ENCODE measurements at regions not wholly inside any gene's neighbourhood (a gene's known extent, or its start where the extent isn't known, plus 50 kb on each side); places are given as distances from the start of the nearest gene placed in this dataset.

DNA sequence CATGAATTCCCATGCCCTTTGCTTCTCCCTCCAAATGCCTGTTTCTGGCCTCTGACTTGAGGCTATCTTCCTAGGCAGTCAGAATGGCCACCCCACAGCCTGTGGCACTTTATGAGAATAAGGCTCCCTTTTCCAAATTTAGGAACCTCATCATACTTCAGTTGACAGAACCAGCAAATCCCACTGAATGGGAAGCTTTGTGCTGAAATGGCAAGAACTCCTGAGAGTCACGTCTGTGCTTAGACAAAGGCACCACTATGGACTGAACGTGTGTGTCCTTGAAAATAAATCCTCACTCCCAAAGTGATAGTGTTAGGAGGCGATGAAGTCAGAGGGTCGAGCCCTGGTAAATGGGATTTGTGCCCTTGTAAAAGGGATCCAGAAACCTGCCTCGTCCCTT, 559.9 kb upstream of the SOX11 start:
- Histone ChIP-seq H3K4me3 (no peak overlapping the region), H3K4me1 (no peaks in the 10 kb centered on the region), H3K27ac (no peak overlapping the region), H3K9me3 (no peaks in the 10 kb centered on the region), H3K36me3 (no peaks in the 10 kb centered on the region), H3K27me3 (peaks cover 0 to 1% (median 0%) of the 10 kb centered on the region in 4 donors)
- FAIRE-seq (no peak), ATAC-seq (no peak), DNase-seq (no peak)
- intact Hi-C loops (cut with DNase I) = no loop called here
- no peak for TF ChIP-seq CTCF (IDR thresholded peaks at IDR 0.05)
- 36 to 42% methylated on average over 5 of the region's 5 CpGs for WGBS, 2 donors

GRCh38 chr2:5140347-5140746, 551.8 kb upstream of the SOX11 start:
- WGBS, 2 donors = 32 to 42% methylated on average over 2 of the region's 2 CpGs
- FAIRE-seq (no peak), ATAC-seq (no peak), DNase-seq (no peak)
- no peak overlapping the region for H3K27ac ChIP-seq
- intact Hi-C loops (cut with DNase I) = no loop called here
- H3K9me3 ChIP-seq = no peaks in the 10 kb centered on the region
- peaks cover 0 to 3% (median 0%) of the 10 kb centered on the region in 4 donors for H3K27me3 ChIP-seq
- H3K4me3 ChIP-seq = no peak overlapping the region
- no peak for TF ChIP-seq CTCF (IDR thresholded peaks at IDR 0.05)
- no peaks in the 10 kb centered on the region for H3K36me3 ChIP-seq
- no peaks in the 10 kb centered on the region for H3K4me1 ChIP-seq

DNA sequence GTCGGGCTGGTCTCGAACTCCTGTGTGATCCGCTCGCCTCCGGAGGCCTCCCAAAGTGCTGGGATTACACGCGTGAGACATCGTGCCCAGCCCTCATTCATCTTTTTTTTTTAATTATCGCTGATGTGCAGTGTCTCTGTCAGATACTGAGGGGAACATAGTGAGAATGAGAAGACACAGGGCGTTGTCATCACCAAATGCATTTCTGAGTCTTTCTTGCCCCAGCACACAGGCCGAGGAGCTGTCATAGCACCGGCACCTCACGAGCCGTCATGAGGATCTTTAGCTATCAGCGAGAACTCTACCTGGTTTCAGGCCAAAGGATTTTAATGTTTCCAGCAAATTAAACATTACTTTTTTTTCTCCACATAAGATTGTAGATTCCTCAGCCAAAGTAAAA, 548.0 kb upstream of the SOX11 start:
- no peaks in the 10 kb centered on the region for H3K9me3 ChIP-seq

DNA sequence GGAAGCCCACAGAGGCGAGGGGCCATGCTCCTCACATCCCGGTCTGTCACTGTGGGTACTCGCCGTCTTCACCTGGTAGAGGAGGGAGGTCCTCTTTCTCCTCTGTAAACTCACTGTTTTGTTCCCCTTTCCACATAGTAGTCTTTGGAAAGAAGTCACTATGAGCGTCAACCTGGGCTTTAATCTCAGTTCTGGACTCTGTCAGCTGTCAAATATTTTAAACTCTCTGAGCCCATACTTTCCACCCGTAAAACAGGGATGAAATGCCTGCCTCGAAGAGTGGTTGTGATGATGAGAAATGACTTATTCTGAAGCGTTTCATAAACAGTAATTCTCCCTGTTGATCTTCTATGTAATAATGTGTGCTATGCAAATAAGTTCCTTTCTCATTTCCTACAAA, 547.1 kb upstream of the SOX11 start:
- DNase-seq (no peak), ATAC-seq (no peak), FAIRE-seq (no peak)
- H3K27ac ChIP-seq = no peak overlapping the region
- no peaks in the 10 kb centered on the region for H3K36me3 ChIP-seq
- H3K9me3 ChIP-seq = no peaks in the 10 kb centered on the region
- H3K4me3 ChIP-seq = no peak overlapping the region
- H3K27me3 ChIP-seq = no peaks in the 10 kb centered on the region
- no peak for TF ChIP-seq CTCF (IDR thresholded peaks at IDR 0.05)
- no peaks in the 10 kb centered on the region for H3K4me1 ChIP-seq
- intact Hi-C loops (cut with DNase I) = no loop called here
- WGBS, 2 donors = 53 to 64% methylated on average over 8 of the region's 8 CpGs

More for the DNA sequence above, 548.0 kb upstream of the SOX11 start:
- no peak overlapping the region for H3K4me3 ChIP-seq
- no peaks in the 10 kb centered on the region for H3K4me1 ChIP-seq
- TF ChIP-seq CTCF (IDR thresholded peaks at IDR 0.05) = no peak
- 83 to 89% methylated on average over 15 of the region's 15 CpGs for WGBS, 2 donors
- FAIRE-seq (no peak), DNase-seq (no peak), ATAC-seq (no peak)
- H3K36me3 ChIP-seq = no peaks in the 10 kb centered on the region
- H3K27ac ChIP-seq = no peak overlapping the region
- intact Hi-C loops (cut with DNase I) = no loop called here
- no peaks in the 10 kb centered on the region for H3K27me3 ChIP-seq

DNA sequence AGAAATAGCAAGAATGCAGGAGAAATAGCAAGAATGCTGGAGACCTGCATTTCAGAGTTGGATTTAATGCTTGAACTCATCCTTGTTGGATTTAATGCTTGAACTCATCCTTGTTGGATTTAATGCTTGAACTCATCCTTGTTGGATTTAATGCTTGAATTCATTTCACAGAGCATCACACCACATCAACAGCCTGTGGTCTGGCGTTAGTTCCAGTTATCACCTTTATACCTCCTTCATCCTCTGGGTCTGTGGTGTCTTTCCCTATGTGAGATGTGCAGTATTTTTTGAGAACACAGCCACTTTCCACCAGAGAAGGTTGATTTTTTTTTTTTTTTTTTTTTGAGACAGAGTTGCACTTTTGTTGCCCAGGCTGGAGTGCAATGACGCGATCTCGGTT, 546.4 kb upstream of the SOX11 start:
- no peak for TF ChIP-seq CTCF (IDR thresholded peaks at IDR 0.05)
- Histone ChIP-seq H3K4me3 (no peak overlapping the region), H3K4me1 (no peaks in the 10 kb centered on the region), H3K9me3 (no peaks in the 10 kb centered on the region), H3K27me3 (no peaks in the 10 kb centered on the region), H3K36me3 (no peaks in the 10 kb centered on the region), H3K27ac (no peak overlapping the region)
- WGBS, 2 donors = 90 to 93% methylated on average over 4 of the region's 4 CpGs
- FAIRE-seq = no peak
- ATAC-seq = no peak
- DNase-seq = no peak
- intact Hi-C loops (cut with DNase I) = no loop called here

Measured in pancreas (tissue), 10 donors.